ENCODE measurements at regions not wholly inside any gene's neighbourhood (a gene's known extent, or its start where the extent isn't known, plus 50 kb on each side); places are given as distances from the start of the nearest gene placed in this dataset.

DNA sequence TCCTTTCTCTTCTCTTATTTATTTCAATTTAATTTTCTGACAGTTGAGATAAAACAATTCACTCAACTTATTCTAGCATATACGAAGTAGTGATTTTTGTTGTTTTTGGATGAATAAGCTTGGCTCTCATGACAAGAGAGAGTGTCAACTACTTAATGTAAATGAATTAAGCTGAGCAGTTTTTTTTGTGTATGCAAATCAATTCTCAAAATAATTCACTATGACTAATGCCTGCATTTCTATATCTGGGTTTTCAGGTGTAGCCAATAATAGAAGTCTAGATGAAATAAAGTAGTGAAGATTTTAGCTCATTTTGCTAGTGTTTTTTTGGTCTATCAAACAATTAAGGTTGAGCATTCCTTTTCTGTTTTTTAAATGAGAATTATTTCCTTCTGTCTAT is 1354.0 kb downstream of the CDH8 start:
- H3K4me3 Mint-ChIP-seq (ENCODE audit: unreplicated experiment), result no peak overlapping the region
- no peaks in the 10 kb centered on the region for H3K36me3 Mint-ChIP-seq (ENCODE audit: unreplicated experiment)
- no peak overlapping the region for H3K27ac Mint-ChIP-seq (ENCODE audit: unreplicated experiment)
- no peak for DNase-seq
- no peaks in the 10 kb centered on the region for H3K27me3 Mint-ChIP-seq (ENCODE audit: unreplicated experiment)
- H3K4me1 Mint-ChIP-seq (ENCODE audit: low read depth, unreplicated experiment), result peaks cover 13% of the 10 kb centered on the region
- H3K9me3 Mint-ChIP-seq (ENCODE audit: unreplicated experiment), result no peaks in the 10 kb centered on the region
- TF ChIP-seq, protein P1, sequence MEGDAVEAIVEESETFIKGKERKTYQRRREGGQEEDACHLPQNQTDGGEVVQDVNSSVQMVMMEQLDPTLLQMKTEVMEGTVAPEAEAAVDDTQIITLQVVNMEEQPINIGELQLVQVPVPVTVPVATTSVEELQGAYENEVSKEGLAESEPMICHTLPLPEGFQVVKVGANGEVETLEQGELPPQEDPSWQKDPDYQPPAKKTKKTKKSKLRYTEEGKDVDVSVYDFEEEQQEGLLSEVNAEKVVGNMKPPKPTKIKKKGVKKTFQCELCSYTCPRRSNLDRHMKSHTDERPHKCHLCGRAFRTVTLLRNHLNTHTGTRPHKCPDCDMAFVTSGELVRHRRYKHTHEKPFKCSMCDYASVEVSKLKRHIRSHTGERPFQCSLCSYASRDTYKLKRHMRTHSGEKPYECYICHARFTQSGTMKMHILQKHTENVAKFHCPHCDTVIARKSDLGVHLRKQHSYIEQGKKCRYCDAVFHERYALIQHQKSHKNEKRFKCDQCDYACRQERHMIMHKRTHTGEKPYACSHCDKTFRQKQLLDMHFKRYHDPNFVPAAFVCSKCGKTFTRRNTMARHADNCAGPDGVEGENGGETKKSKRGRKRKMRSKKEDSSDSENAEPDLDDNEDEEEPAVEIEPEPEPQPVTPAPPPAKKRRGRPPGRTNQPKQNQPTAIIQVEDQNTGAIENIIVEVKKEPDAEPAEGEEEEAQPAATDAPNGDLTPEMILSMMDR (IDR thresholded peaks at IDR 0.05; ENCODE audit: partially characterized antibody, unreplicated experiment), result no peak

DNA sequence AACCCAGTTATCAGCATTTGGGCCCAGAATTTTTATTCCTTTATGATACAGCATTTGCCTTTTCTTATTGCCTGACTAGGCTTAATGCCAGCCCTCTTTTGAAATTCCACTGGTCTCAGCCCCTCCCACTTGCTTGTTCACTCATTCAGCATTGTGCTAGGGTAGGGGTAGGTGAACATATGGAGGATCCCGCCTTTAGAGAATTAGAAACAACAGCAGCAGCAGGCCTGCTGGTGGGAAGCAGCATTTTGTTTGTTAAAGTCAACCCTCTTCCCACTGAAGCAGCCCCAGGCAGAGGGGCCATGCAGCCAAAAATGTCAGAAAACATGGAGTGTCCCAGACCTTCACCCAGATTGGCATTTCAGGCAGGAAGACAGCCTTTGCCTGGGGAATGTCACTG is 1355.2 kb downstream of the CDH8 start:
- peaks cover 13% of the 10 kb centered on the region for H3K4me1 Mint-ChIP-seq (ENCODE audit: low read depth, unreplicated experiment)
- H3K27ac Mint-ChIP-seq (ENCODE audit: unreplicated experiment), result no peak overlapping the region
- H3K27me3 Mint-ChIP-seq (ENCODE audit: unreplicated experiment), result no peaks in the 10 kb centered on the region
- no peak overlapping the region for H3K4me3 Mint-ChIP-seq (ENCODE audit: unreplicated experiment)
- H3K36me3 Mint-ChIP-seq (ENCODE audit: unreplicated experiment), result no peaks in the 10 kb centered on the region
- TF ChIP-seq, protein P1 (IDR thresholded peaks at IDR 0.05; ENCODE audit: partially characterized antibody, unreplicated experiment), result no peak
- no peak for DNase-seq
- no peaks in the 10 kb centered on the region for H3K9me3 Mint-ChIP-seq (ENCODE audit: unreplicated experiment)

DNA sequence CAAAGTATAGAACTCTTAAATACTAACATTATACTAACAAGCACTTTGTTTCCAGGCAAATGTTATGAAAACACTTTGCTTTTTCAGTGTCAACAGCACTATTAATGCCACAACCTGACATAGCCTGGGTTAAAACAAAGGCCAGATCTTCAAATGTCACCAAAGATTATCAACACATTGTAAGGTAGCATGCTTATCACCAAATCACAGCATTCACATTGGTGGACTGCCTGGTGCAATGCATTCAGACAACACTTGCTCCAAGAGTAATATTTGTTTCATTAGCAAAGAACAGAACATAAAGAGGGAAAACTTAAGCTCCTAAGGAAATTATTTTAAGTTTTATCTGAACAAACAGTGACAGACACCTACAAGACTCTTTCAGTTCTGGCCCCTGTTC is 1361.2 kb downstream of the CDH8 start:
- H3K27ac Mint-ChIP-seq (ENCODE audit: unreplicated experiment), result no peak overlapping the region
- H3K36me3 Mint-ChIP-seq (ENCODE audit: unreplicated experiment), result no peaks in the 10 kb centered on the region
- H3K4me3 Mint-ChIP-seq (ENCODE audit: unreplicated experiment), result no peak overlapping the region

DNA sequence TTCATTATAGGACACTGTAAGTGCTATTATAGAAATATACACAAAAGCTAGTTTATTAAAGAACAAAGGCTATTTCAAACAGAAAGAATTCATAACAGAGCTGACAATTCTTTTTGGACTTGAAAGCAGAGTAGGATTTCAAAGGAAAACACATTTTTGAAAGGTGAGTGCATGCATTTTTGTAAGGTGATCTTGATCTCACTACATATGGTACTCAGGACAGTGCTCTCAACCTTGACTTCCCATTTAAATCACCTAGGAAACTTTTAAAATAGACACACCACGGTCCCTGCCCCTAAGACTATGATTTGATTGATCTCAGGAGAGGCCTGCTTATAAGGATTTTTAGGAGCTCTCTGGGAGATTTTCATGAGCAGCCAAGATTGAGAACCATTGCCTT is 1362.0 kb downstream of the CDH8 start:
- Mint-ChIP-seq H3K36me3 (ENCODE audit: unreplicated experiment) (no peaks in the 10 kb centered on the region), H3K4me3 (ENCODE audit: unreplicated experiment) (no peak overlapping the region), H3K27me3 (ENCODE audit: unreplicated experiment) (no peaks in the 10 kb centered on the region), H3K9me3 (ENCODE audit: unreplicated experiment) (no peaks in the 10 kb centered on the region), H3K4me1 (ENCODE audit: low read depth, unreplicated experiment) (no peaks in the 10 kb centered on the region), H3K27ac (ENCODE audit: unreplicated experiment) (no peak overlapping the region)
- DNase-seq, result no peak
- TF ChIP-seq, protein P1 (IDR thresholded peaks at IDR 0.05; ENCODE audit: partially characterized antibody, unreplicated experiment), result no peak

More for the DNA sequence above, 1361.2 kb downstream of the CDH8 start:
- no peak for DNase-seq
- H3K27me3 Mint-ChIP-seq (ENCODE audit: unreplicated experiment), result no peaks in the 10 kb centered on the region
- TF ChIP-seq, protein P1 (IDR thresholded peaks at IDR 0.05; ENCODE audit: partially characterized antibody, unreplicated experiment), result no peak
- no peaks in the 10 kb centered on the region for H3K9me3 Mint-ChIP-seq (ENCODE audit: unreplicated experiment)
- no peaks in the 10 kb centered on the region for H3K4me1 Mint-ChIP-seq (ENCODE audit: low read depth, unreplicated experiment)

DNA sequence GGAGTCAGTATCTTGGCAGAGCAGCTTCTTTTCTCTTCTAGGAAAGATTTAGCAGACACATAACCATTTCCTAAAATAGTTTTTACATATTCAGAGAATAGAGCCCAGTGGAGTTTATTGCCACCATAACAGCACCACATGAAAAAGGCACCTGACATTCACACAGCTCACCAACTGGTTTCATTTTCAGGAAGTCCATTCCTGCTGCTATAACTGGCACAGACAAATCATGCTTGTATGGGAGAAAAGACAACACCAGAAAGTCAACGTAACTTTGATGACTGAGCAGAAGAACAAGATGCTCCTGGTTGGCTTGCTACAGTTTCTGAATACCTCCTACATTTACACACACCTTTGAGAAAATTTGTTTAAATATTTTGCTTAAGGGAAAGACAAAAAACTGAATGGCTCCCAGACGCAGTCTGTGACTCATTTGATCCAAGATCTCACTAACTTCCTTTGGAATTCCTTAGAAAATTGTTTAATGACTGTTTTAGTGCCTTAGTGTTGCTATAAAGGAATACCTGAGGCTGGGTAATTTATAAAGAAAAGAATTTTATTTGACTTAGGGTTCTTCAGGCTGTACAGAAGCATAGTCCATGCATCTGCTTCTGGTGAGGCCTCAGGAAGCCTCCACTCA is 1380.6 kb downstream of the CDH8 start:
- H3K9me3 Mint-ChIP-seq (ENCODE audit: unreplicated experiment), result no peaks in the 10 kb centered on the region
- no peaks in the 10 kb centered on the region for H3K36me3 Mint-ChIP-seq (ENCODE audit: unreplicated experiment)
- H3K4me3 Mint-ChIP-seq (ENCODE audit: unreplicated experiment), result no peak overlapping the region

More for the DNA sequence above, 1380.6 kb downstream of the CDH8 start:
- H3K27me3 Mint-ChIP-seq (ENCODE audit: unreplicated experiment), result no peaks in the 10 kb centered on the region
- DNase-seq, result no peak
- no peak overlapping the region for H3K27ac Mint-ChIP-seq (ENCODE audit: unreplicated experiment)
- TF ChIP-seq, protein P1 (IDR thresholded peaks at IDR 0.05; ENCODE audit: partially characterized antibody, unreplicated experiment), result no peak
- H3K4me1 Mint-ChIP-seq (ENCODE audit: low read depth, unreplicated experiment), result peaks cover 7% of the 10 kb centered on the region

All from glutamatergic neuron (in vitro differentiated cells).